Vagina (tissue), 2 donors: ENCODE measurements at regions not wholly inside any gene's neighbourhood (a gene's known extent, or its start where the extent isn't known, plus 50 kb on each side); places are given as distances from the start of the nearest gene placed in this dataset.

Source experiments
- POLR2A ChIP-seq, 2 donors: fragments of 450-650 bp; IDR thresholded peaks; one replicate each; pipeline ENCODE4 v1.6.1; 2017; ENCODE audit warnings: antibody characterized with exemption in 2 of 2, mild to moderate bottlenecking in 2 of 2, moderate library complexity in 2 of 2
- POLR2AphosphoS5 ChIP-seq, 2 donors: sonication (generic); formaldehyde crosslinking; IDR thresholded peaks; one replicate each; pipeline ENCODE4 v1.9.0; 2017; ENCODE audit warnings: antibody characterized with exemption in 2 of 2, mild to moderate bottlenecking in 2 of 2, low read depth in 1 of 2; ENCODE audit not compliant: insufficient read depth in 1 of 2

DNA sequence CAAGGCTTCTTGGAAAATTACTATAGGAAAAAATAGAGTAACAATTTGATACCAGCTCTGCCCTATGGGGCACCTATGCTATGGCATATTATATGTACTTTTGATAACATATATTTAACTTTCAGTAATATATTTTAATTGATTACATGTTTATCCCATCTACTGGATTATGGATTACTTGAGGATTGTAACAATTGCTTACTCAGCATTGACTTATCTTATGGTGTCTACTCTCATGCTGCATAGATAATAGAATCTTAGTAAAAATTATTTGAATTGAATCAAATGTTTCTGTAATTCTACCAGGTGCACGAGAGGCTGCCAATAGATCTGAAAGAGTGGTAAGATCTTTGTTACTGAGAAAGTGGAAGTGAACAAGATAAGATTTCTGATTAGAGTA is 57.8 kb upstream of the CALCR start:
- no peak for TF ChIP-seq POLR2AphosphoS5 (IDR thresholded peaks at IDR 0.05; ENCODE audit: insufficient read depth in 1 of 2, low read depth in 1 of 2)
- no peak for TF ChIP-seq POLR2A (IDR thresholded peaks at IDR 0.05)
